Liver (tissue), 8 donors: ENCODE measurements at regions not wholly inside any gene's neighbourhood (a gene's known extent, or its start where the extent isn't known, plus 50 kb on each side); places are given as distances from the start of the nearest gene placed in this dataset.

ENCODE experiments used
- DNase-seq: peaks from one replicate; pipeline ENCODE4 v3.0.0-alpha.2; 2017; ENCODE audit warnings: low spot score
- H3K27ac ChIP-seq, 2 donors: one replicate each; pipeline ENCODE4 v1.7.0; 2013; ENCODE audit warnings: inconsistent platforms in 2 of 2, low read length in 2 of 2, control low read depth in 1 of 2, low read depth in 1 of 2, mild to moderate bottlenecking in 1 of 2
- H3K27me3 ChIP-seq, 4 donors: one replicate each; pipeline versions ENCODE4 v1.6.1 to v1.7.0; 2013; ENCODE audit warnings: low read length in 3 of 4, inconsistent platforms in 1 of 4, mild to moderate bottlenecking in 1 of 4, moderate library complexity in 1 of 4; ENCODE audit not compliant: control insufficient read depth in 4 of 4, insufficient read depth in 4 of 4
- H3K36me3 ChIP-seq, 4 donors: one replicate each; pipeline versions ENCODE4 v1.6.1 to v1.7.0; 2013; ENCODE audit warnings: low read length in 3 of 4, mild to moderate bottlenecking in 3 of 4, low read depth in 1 of 4, moderate library complexity in 1 of 4; ENCODE audit not compliant: control insufficient read depth in 4 of 4, insufficient read depth in 3 of 4
- H3K4me1 ChIP-seq, 4 donors: one replicate each; pipeline versions ENCODE4 v1.6.1 to v1.7.0; 2013; ENCODE audit warnings: low read length in 3 of 4, mild to moderate bottlenecking in 3 of 4, moderate library complexity in 1 of 4; ENCODE audit not compliant: control insufficient read depth in 4 of 4, insufficient read depth in 4 of 4
- H3K4me3 ChIP-seq, 3 donors: one replicate each; pipeline versions ENCODE4 v1.6.1 to v1.7.0; 2013; ENCODE audit warnings: low read length in 3 of 3, control low read depth in 1 of 3, low read depth in 1 of 3, mild to moderate bottlenecking in 1 of 3
- H3K9ac ChIP-seq, 2 donors: one replicate each; pipeline ENCODE4 v1.7.0; 2013; ENCODE audit warnings: low read length in 2 of 2, mild to moderate bottlenecking in 2 of 2, moderate library complexity in 2 of 2, control low read depth in 1 of 2, low read depth in 1 of 2
- H3K9me3 ChIP-seq, 4 donors: one replicate each; pipeline versions ENCODE4 v1.6.1 to v1.7.0; 2013; ENCODE audit warnings: low read length in 3 of 4; ENCODE audit not compliant: control insufficient read depth in 4 of 4
- EGR1 ChIP-seq, 2 donors: IDR thresholded peaks; 2 replicates each; pipeline ENCODE4 v1.6.1; 2016 to 2018; ENCODE audit warnings: antibody characterized with exemption in 2 of 2, low read depth in 2 of 2
- FOXA1 ChIP-seq: IDR thresholded peaks from 2 replicates; pipeline ENCODE4 v1.6.1; 2016; ENCODE audit warnings: antibody characterized with exemption
- FOXA2 ChIP-seq: IDR thresholded peaks from 2 replicates; pipeline ENCODE4 v1.6.1; 2016; ENCODE audit warnings: antibody characterized with exemption
- GABPA ChIP-seq, 2 donors: IDR thresholded peaks in 1 of 2; conservative IDR thresholded peaks in 1 of 2; 2 replicates each; pipeline ENCODE4 v1.6.1; 2016; ENCODE audit warnings: antibody characterized with exemption in 2 of 2, mild to moderate bottlenecking in 1 of 2, moderate library complexity in 1 of 2
- HNF4A ChIP-seq, 2 donors: conservative IDR thresholded peaks; 2 replicates each; pipeline ENCODE4 v1.6.1; 2016; ENCODE audit warnings: antibody characterized with exemption in 2 of 2, mild to moderate bottlenecking in 2 of 2
- HNF4G ChIP-seq: IDR thresholded peaks from 2 replicates; pipeline ENCODE4 v1.6.1; 2016; ENCODE audit warnings: antibody characterized with exemption
- JUND ChIP-seq, 2 donors: IDR thresholded peaks; 2 replicates each; pipeline ENCODE4 v1.6.1; 2016; ENCODE audit warnings: antibody characterized with exemption in 2 of 2
- NR2F2 ChIP-seq: IDR thresholded peaks from 2 replicates; pipeline ENCODE4 v1.6.1; 2016; ENCODE audit warnings: antibody characterized with exemption
- RAD21 ChIP-seq, 2 donors: IDR thresholded peaks; 2 replicates each; pipeline ENCODE4 v1.6.1; 2016; ENCODE audit warnings: antibody characterized with exemption in 2 of 2, mild to moderate bottlenecking in 2 of 2
- RXRA ChIP-seq, 2 donors: IDR thresholded peaks; 2 replicates each; pipeline ENCODE4 v1.6.1; 2017 to 2018; ENCODE audit warnings: antibody characterized with exemption in 2 of 2, mild to moderate bottlenecking in 1 of 2
- SP1 ChIP-seq: IDR thresholded peaks from 2 replicates; pipeline ENCODE4 v1.6.1; 2018; ENCODE audit warnings: antibody characterized with exemption, mild to moderate bottlenecking
- TAF1 ChIP-seq: conservative IDR thresholded peaks from 2 replicates; pipeline ENCODE4 v1.6.1; 2016; ENCODE audit warnings: antibody characterized with exemption, mild to moderate bottlenecking
- YY1 ChIP-seq: IDR thresholded peaks from 2 replicates; pipeline ENCODE4 v1.6.1; 2016; ENCODE audit warnings: antibody characterized with exemption, mild to moderate bottlenecking
- WGBS: extraction: QIAGEN DNeasy Blood & Tissue Kit; methylation state at CpG from one replicate; pipeline ENCODE4 v1.1.7; 2013; 5-methylcytosine and 5-hydroxymethylcytosine counted together
- TF ChIP-seq, protein P1 (sequence below): fragments of 150-350 bp; IDR thresholded peaks from 2 replicates; pipeline ENCODE4 v1.5.1; 2017; ENCODE audit warnings: improper control_type of control experiment, low read depth, low read length; ENCODE audit not compliant: missing input control
- TF ChIP-seq, protein P2 (sequence below): IDR thresholded peaks from 2 replicates; pipeline ENCODE4 v1.6.1; 2016; ENCODE audit warnings: antibody characterized with exemption
- TF ChIP-seq, protein P3 (sequence below): IDR thresholded peaks from 2 replicates; pipeline ENCODE4 v1.6.1; 2016; ENCODE audit warnings: antibody characterized with exemption
- TF ChIP-seq, protein P4 (sequence below): IDR thresholded peaks from 2 replicates; pipeline ENCODE4 v1.6.1; 2016; ENCODE audit warnings: antibody characterized with exemption, mild to moderate bottlenecking
- TF ChIP-seq, protein P5 (sequence below): IDR thresholded peaks from 2 replicates; pipeline ENCODE4 v1.6.1; 2016; ENCODE audit warnings: antibody characterized with exemption
- donor health status: healthy.
- donor health status: healthy.
- donor health status: healthy.
- donor health status: healthy.
- donor health status: healthy.

DNA sequence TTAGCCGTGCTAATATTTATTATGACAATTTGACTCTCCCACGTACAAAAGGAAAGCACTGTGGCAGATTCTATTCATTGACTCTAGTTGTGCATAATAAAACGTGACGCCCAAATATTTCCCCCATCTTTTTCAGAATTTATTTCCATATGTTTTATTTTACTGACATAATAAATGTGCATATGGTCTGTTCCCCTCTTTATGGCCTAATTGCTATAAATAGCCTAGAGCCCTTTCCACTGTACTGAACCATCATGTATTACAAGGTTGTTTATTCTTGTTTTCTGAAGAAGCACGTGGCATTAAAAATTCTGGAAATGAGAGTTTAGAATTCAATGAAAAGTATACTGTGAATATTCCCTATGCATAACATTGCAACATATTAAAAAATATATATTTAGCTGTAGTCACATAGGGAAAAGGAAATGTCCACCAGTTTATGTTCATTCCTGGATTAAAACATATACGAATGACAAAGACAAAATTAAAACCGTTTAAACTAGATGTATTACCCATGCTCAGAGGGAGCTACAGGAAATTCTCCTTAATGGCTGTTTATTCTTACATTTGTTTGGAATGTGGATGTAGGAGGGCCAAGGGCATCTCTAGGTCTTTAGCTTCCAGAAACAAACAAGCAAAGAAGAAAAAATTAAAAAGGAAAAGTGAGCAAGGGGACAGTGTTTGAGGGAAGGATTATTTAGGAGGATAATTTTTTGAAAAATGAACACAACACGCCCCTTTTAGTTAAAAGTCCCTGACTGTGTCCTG, 122.1 kb upstream of the MMADHC start:
- DNase-seq = no peak
- TF ChIP-seq, protein P1, sequence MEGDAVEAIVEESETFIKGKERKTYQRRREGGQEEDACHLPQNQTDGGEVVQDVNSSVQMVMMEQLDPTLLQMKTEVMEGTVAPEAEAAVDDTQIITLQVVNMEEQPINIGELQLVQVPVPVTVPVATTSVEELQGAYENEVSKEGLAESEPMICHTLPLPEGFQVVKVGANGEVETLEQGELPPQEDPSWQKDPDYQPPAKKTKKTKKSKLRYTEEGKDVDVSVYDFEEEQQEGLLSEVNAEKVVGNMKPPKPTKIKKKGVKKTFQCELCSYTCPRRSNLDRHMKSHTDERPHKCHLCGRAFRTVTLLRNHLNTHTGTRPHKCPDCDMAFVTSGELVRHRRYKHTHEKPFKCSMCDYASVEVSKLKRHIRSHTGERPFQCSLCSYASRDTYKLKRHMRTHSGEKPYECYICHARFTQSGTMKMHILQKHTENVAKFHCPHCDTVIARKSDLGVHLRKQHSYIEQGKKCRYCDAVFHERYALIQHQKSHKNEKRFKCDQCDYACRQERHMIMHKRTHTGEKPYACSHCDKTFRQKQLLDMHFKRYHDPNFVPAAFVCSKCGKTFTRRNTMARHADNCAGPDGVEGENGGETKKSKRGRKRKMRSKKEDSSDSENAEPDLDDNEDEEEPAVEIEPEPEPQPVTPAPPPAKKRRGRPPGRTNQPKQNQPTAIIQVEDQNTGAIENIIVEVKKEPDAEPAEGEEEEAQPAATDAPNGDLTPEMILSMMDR = no peak
- TF ChIP-seq JUND (IDR thresholded peaks at IDR 0.05) = no peak
- TF ChIP-seq, protein P2, sequence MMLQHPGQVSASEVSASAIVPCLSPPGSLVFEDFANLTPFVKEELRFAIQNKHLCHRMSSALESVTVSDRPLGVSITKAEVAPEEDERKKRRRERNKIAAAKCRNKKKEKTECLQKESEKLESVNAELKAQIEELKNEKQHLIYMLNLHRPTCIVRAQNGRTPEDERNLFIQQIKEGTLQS = no peak
- TF ChIP-seq SP1 = no peak
- TF ChIP-seq NR2F2 = no peak
- TF ChIP-seq GABPA (IDR thresholded peaks at IDR 0.05 in 1 of 2, conservative IDR thresholded peaks at IDR 0.05 in 1 of 2) = no peak
- TF ChIP-seq TAF1 = no peak
- TF ChIP-seq FOXA1 = no peak
- TF ChIP-seq, protein P3, sequence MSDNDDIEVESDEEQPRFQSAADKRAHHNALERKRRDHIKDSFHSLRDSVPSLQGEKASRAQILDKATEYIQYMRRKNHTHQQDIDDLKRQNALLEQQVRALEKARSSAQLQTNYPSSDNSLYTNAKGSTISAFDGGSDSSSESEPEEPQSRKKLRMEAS = no peak
- no peak for TF ChIP-seq HNF4A (conservative IDR thresholded peaks at IDR 0.05)
- TF ChIP-seq RAD21 (IDR thresholded peaks at IDR 0.05) = no peak
- no peak for TF ChIP-seq FOXA2
- H3K36me3 ChIP-seq = no peaks in the 10 kb centered on the region
- no peak overlapping the region for H3K9ac ChIP-seq
- no peaks in the 10 kb centered on the region for H3K27me3 ChIP-seq
- no peak overlapping the region for H3K4me3 ChIP-seq
- WGBS = 86% methylated on average over 8 of the region's 8 CpGs
- H3K27ac ChIP-seq = no peak overlapping the region
- H3K4me1 ChIP-seq = no peaks in the 10 kb centered on the region
- no peaks in the 10 kb centered on the region for H3K9me3 ChIP-seq

DNA sequence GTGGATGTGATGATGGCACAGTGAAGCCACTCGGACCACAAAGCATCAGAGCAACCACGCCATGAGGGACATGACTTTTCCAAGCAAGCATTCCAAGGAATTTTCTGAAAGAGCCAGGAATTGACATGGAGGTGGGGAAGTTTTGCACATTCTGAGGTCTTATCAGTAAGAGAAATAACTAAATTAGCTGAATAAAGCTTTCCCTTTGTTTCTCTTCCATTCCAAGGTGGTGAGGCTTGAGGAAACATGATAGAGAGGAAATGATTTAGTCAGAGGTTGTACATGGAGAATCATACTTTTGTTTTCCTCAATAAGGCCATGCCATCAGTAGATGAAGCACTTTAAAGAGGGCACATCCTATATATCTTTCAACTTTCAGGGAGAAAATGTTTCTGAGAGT, 115.7 kb upstream of the MMADHC start:
- no peak for DNase-seq
- no peak overlapping the region for H3K4me3 ChIP-seq
- H3K36me3 ChIP-seq = no peaks in the 10 kb centered on the region
- H3K9me3 ChIP-seq = no peaks in the 10 kb centered on the region
- H3K27me3 ChIP-seq = no peaks in the 10 kb centered on the region
- no peak overlapping the region for H3K27ac ChIP-seq
- H3K4me1 ChIP-seq = no peaks in the 10 kb centered on the region
- H3K9ac ChIP-seq = no peak overlapping the region
- TF ChIP-seq, protein P4, sequence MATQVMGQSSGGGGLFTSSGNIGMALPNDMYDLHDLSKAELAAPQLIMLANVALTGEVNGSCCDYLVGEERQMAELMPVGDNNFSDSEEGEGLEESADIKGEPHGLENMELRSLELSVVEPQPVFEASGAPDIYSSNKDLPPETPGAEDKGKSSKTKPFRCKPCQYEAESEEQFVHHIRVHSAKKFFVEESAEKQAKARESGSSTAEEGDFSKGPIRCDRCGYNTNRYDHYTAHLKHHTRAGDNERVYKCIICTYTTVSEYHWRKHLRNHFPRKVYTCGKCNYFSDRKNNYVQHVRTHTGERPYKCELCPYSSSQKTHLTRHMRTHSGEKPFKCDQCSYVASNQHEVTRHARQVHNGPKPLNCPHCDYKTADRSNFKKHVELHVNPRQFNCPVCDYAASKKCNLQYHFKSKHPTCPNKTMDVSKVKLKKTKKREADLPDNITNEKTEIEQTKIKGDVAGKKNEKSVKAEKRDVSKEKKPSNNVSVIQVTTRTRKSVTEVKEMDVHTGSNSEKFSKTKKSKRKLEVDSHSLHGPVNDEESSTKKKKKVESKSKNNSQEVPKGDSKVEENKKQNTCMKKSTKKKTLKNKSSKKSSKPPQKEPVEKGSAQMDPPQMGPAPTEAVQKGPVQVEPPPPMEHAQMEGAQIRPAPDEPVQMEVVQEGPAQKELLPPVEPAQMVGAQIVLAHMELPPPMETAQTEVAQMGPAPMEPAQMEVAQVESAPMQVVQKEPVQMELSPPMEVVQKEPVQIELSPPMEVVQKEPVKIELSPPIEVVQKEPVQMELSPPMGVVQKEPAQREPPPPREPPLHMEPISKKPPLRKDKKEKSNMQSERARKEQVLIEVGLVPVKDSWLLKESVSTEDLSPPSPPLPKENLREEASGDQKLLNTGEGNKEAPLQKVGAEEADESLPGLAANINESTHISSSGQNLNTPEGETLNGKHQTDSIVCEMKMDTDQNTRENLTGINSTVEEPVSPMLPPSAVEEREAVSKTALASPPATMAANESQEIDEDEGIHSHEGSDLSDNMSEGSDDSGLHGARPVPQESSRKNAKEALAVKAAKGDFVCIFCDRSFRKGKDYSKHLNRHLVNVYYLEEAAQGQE = no peak
- TF ChIP-seq, protein P5, sequence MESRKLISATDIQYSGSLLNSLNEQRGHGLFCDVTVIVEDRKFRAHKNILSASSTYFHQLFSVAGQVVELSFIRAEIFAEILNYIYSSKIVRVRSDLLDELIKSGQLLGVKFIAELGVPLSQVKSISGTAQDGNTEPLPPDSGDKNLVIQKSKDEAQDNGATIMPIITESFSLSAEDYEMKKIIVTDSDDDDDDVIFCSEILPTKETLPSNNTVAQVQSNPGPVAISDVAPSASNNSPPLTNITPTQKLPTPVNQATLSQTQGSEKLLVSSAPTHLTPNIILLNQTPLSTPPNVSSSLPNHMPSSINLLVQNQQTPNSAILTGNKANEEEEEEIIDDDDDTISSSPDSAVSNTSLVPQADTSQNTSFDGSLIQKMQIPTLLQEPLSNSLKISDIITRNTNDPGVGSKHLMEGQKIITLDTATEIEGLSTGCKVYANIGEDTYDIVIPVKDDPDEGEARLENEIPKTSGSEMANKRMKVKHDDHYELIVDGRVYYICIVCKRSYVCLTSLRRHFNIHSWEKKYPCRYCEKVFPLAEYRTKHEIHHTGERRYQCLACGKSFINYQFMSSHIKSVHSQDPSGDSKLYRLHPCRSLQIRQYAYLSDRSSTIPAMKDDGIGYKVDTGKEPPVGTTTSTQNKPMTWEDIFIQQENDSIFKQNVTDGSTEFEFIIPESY = no peak
- TF ChIP-seq SP1 = no peak
- no peak for TF ChIP-seq YY1
- TF ChIP-seq, protein P1 = no peak
- TF ChIP-seq HNF4A (conservative IDR thresholded peaks at IDR 0.05) = no peak
- no peak for TF ChIP-seq TAF1
- no peak for TF ChIP-seq FOXA1
- TF ChIP-seq EGR1 (IDR thresholded peaks at IDR 0.05; ENCODE audit: low read depth in 2 of 2) = no peak
- no peak for TF ChIP-seq JUND (IDR thresholded peaks at IDR 0.05)
- TF ChIP-seq GABPA (IDR thresholded peaks at IDR 0.05 in 1 of 2, conservative IDR thresholded peaks at IDR 0.05 in 1 of 2) = no peak
- no peak for TF ChIP-seq NR2F2
- TF ChIP-seq, protein P2 = no peak
- TF ChIP-seq FOXA2 = no peak
- TF ChIP-seq HNF4G = no peak
- TF ChIP-seq, protein P3 = no peak
- TF ChIP-seq RXRA (IDR thresholded peaks at IDR 0.05) = no peak
- no peak for TF ChIP-seq RAD21 (IDR thresholded peaks at IDR 0.05)
- WGBS = 96% methylated on average over 2 of the region's 2 CpGs
